Left lung (tissue), 4 donors: ENCODE measurements at regions not wholly inside any gene's neighbourhood (a gene's known extent, or its start where the extent isn't known, plus 50 kb on each side); places are given as distances from the start of the nearest gene placed in this dataset.

Experiments used
- ATAC-seq: fragments of 200-7000 bp; cut with Tn5 transposase; one replicate; pipeline ENCODE4 v1.9.1; 2020; ENCODE audit warnings: moderate library complexity
- DNase-seq, 4 donors: peaks; one replicate each; pipeline ENCODE4 v3.0.0-alpha.2; 2013 to 2020
- H3K27ac ChIP-seq, 2 donors: fragments of 200-600 bp; sonication (generic) in 1 of 2; one replicate each; pipeline versions ENCODE4 v1.5.0 to v1.8.0; 2020 to 2021
- H3K27me3 ChIP-seq, 2 donors: fragments of 200-600 bp; sonication (generic) in 1 of 2; one replicate each; pipeline versions ENCODE4 v1.5.0 to v1.8.0; 2020 to 2021
- H3K36me3 ChIP-seq, 2 donors: fragments of 200-600 bp; sonication (generic) in 1 of 2; one replicate each; pipeline versions ENCODE4 v1.5.0 to v1.8.0; 2020 to 2021
- H3K4me1 ChIP-seq, 2 donors: fragments of 200-600 bp; one replicate each; pipeline ENCODE4 v1.8.0; 2021
- H3K4me3 ChIP-seq, 2 donors: fragments of 200-600 bp; sonication (generic) in 1 of 2; one replicate each; pipeline versions ENCODE4 v1.5.0 to v1.8.0; 2020 to 2021; ENCODE audit warnings: mild to moderate bottlenecking in 1 of 2
- H3K9me3 ChIP-seq, 2 donors: fragments of 200-600 bp; sonication (generic) in 1 of 2; one replicate each; pipeline versions ENCODE4 v1.5.0 to v1.8.0; 2020 to 2021
- CTCF ChIP-seq, 2 donors: fragments of 200-600 bp; sonication (generic) in 1 of 2; IDR thresholded peaks; one replicate each; pipeline versions ENCODE4 v1.5.0 to v1.8.0; 2021; ENCODE audit warnings: antibody characterized with exemption in 2 of 2
- intact Hi-C, 2 donors: fragments of 100-400 bp; cut with DNase I; formaldehyde crosslinking; loops; one replicate each; pipeline versions ENCODE4 v1.11.2 to v1.14.2; 2022
- donor health status: DM: no; HTN: yes; CAD: no.
- donor health status: DM: no; HTN: no; CAD: no.

DNA sequence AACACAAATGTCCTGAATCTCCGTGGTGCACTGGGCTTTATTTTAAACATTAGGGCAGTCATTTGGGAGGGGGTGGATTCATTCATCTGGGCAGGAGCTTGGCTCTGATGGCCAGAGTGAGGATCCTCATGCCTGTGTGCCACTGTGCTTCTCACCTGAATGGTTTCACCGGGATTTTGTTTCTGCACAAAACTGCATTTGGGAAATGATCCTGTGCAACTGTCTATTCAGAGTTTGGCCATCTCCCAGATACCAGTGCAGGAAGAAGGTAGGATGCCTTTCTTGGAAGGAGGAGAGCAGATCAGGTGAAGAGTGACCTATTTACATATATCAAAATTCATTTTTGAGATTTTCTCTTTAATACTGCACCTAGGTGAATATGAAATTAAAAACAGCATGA, 514.4 kb upstream of the SEMA6A start:
- no peak for TF ChIP-seq CTCF (IDR thresholded peaks at IDR 0.05)
- DNase-seq: no peak
- ATAC-seq: no peak
- intact Hi-C loops: no loop called here
- Histone ChIP-seq H3K27me3 (no peaks in the 10 kb centered on the region), H3K27ac (no peak overlapping the region), H3K9me3 (peaks cover 0 to 2% of the 10 kb centered on the region in 2 donors), H3K4me1 (no peaks in the 10 kb centered on the region), H3K4me3 (no peak overlapping the region), H3K36me3 (no peaks in the 10 kb centered on the region)

DNA sequence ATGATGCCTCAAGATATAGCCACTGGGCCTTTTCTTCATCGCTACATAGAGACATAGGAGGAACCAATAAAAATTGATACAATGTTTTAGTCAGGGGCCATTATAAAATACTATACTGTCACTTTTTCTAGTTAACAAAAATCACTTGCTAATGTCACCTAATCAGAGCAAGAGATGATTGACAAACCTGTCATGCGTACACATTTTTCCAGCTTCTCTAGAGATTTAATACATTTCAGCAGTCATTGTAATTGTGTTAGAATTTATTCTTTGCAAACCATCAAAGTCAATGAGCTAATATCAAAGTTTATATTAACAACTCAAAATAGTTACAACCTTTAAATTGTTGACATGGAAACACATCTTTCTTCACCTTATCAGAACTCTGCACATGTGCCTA, 513.6 kb upstream of the SEMA6A start:
- TF ChIP-seq CTCF (IDR thresholded peaks at IDR 0.05): no peak
- Histone ChIP-seq H3K36me3 (no peaks in the 10 kb centered on the region), H3K9me3 (no peaks in the 10 kb centered on the region), H3K4me1 (no peaks in the 10 kb centered on the region), H3K27me3 (no peaks in the 10 kb centered on the region), H3K27ac (no peak overlapping the region), H3K4me3 (no peak overlapping the region)
- intact Hi-C loops: no loop called here
- ATAC-seq (no peak), DNase-seq (no peak)

DNA sequence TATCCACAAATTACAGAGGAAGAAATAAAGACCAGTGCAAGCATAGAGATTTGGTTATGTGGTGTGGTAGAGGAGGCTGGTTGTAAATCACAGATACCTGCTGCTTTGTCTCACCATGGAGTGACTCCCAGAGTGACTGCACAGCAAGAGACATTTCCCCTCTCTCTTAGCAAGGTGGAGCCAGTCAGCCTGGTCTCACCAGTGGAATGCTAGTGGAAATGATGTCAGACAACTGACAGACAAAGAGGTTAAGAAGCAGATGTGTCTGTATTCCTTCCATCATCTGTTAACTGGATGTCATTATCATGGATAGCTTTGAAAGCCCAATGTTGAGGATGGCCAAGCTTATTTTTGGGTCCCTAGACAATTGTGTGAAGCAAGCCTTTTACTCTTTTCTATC, 509.4 kb upstream of the SEMA6A start:
- Histone ChIP-seq H3K27ac (no peak overlapping the region), H3K4me1 (no peaks in the 10 kb centered on the region), H3K9me3 (no peaks in the 10 kb centered on the region), H3K36me3 (no peaks in the 10 kb centered on the region), H3K4me3 (no peak overlapping the region), H3K27me3 (no peaks in the 10 kb centered on the region)
- no peak for TF ChIP-seq CTCF (IDR thresholded peaks at IDR 0.05)
- intact Hi-C loops: no loop called here
- DNase-seq (no peak), ATAC-seq (no peak)

DNA sequence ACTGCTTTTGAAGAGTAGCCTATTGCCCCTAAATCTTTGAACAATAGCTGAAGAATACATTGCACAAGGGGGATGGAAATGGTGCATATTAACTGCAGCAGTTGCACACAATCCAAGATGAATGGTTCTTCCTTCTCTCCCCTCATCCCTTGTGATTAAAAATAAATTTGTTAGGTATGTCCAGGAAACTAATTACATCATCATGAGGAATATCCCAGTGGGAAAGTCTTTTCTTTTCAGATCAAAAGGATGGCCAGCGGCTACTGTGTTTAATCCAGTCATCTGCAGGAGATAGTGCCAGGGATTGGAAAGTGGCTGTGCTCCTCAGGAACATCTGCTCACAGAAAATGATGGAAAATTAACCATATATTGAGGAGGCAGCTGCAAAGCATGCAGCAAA, 508.4 kb upstream of the SEMA6A start:
- H3K36me3 ChIP-seq: no peaks in the 10 kb centered on the region
- no peak overlapping the region for H3K27ac ChIP-seq
- no peaks in the 10 kb centered on the region for H3K27me3 ChIP-seq
- no peaks in the 10 kb centered on the region for H3K4me1 ChIP-seq
- DNase-seq (no peak), ATAC-seq (no peak)
- H3K9me3 ChIP-seq: no peaks in the 10 kb centered on the region
- intact Hi-C loops: no loop called here
- no peak overlapping the region for H3K4me3 ChIP-seq
- no peak for TF ChIP-seq CTCF (IDR thresholded peaks at IDR 0.05)

DNA sequence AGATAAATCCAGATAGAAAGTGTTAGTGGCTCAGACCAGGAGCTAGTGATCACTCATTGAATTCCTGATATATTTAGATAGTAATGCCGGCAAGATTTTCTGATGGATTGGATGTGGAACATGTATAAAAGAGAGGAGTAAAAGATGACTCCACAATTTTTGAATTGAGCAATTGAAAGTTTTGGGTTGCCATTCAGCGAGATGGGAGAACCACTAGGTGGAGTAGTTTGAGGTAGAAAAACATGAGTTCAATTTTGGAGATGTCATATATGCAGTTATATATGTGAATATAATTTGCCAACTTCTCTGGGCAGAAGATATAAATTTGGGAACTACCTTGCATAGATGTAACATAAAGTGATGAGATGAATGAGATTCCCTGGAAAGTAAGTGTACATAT, 502.5 kb upstream of the SEMA6A start:
- Histone ChIP-seq H3K4me1 (no peaks in the 10 kb centered on the region), H3K27ac (no peak overlapping the region), H3K9me3 (peaks cover 0 to 5% of the 10 kb centered on the region in 2 donors), H3K27me3 (no peaks in the 10 kb centered on the region), H3K36me3 (no peaks in the 10 kb centered on the region), H3K4me3 (no peak overlapping the region)
- intact Hi-C loops: no loop called here
- peak; percentile 13 to 15 for TF ChIP-seq CTCF (IDR thresholded peaks at IDR 0.05)
- DNase-seq (no peak), ATAC-seq (no peak)
